Mucosa of rectum (tissue), 2 donors: ENCODE measurements at regions not wholly inside any gene's neighbourhood (a gene's known extent, or its start where the extent isn't known, plus 50 kb on each side); places are given as distances from the start of the nearest gene placed in this dataset.

Source experiments
- H3K27ac ChIP-seq, 2 donors: one replicate each; pipeline ENCODE4 v1.7.0; 2013; ENCODE audit warnings: inconsistent platforms in 2 of 2, low read depth in 2 of 2, low read length in 2 of 2
- H3K27me3 ChIP-seq, 2 donors: one replicate each; pipeline ENCODE4 v1.7.0; 2013; ENCODE audit warnings: low read length in 2 of 2; ENCODE audit not compliant: control insufficient read depth in 2 of 2, insufficient read depth in 2 of 2
- H3K36me3 ChIP-seq, 2 donors: one replicate each; pipeline ENCODE4 v1.7.0; 2013; ENCODE audit warnings: low read length in 2 of 2; ENCODE audit not compliant: control insufficient read depth in 2 of 2, insufficient read depth in 2 of 2
- H3K4me1 ChIP-seq, 2 donors: one replicate each; pipeline ENCODE4 v1.7.0; 2013; ENCODE audit warnings: low read length in 2 of 2, mild to moderate bottlenecking in 1 of 2; ENCODE audit not compliant: control insufficient read depth in 2 of 2, insufficient read depth in 2 of 2
- H3K4me3 ChIP-seq, 2 donors: one replicate each; pipeline ENCODE4 v1.7.0; 2013; ENCODE audit warnings: low read length in 2 of 2
- H3K9ac ChIP-seq, 2 donors: one replicate each; pipeline ENCODE4 v1.7.0; 2013; ENCODE audit warnings: low read length in 2 of 2, low read depth in 1 of 2, mild to moderate bottlenecking in 1 of 2
- H3K9me3 ChIP-seq, 2 donors: one replicate each; pipeline ENCODE4 v1.7.0; 2013; ENCODE audit warnings: low read length in 2 of 2; ENCODE audit not compliant: control insufficient read depth in 2 of 2
- donor health status: healthy.
- donor health status: Normal muscosa, but diverticular disease.

GRCh38 chr11:32297611-32298011, 137.7 kb downstream of the WT1 start:
- Histone ChIP-seq H3K9ac (no peak overlapping the region), H3K4me1 (no peaks in the 10 kb centered on the region), H3K27ac (no peak overlapping the region), H3K27me3 (no peaks in the 10 kb centered on the region), H3K36me3 (no peaks in the 10 kb centered on the region), H3K9me3 (no peaks in the 10 kb centered on the region), H3K4me3 (no peak overlapping the region)

DNA sequence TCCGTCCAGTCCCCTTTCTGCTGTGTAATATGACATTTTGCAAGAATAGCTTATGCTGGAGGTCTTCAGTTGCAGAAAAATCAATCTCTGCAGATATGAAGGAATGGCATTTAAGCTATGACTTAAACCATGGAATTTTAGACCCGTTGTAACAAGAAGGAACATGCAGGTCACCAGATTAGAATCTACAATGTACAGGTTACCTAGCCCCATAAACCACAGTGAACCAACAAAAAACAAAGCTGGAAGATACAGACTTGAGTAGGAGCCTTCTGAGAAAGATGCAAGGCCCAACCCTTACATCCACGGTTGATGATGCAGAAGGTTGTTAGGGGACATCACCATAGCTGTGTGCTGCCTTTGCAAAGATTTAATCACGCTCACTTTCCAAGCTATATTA, 132.5 kb downstream of the WT1 start:
- Histone ChIP-seq H3K27me3 (no peaks in the 10 kb centered on the region), H3K27ac (no peak overlapping the region), H3K36me3 (no peaks in the 10 kb centered on the region)

GRCh38 chr11:32304521-32304920, 130.8 kb downstream of the WT1 start:
- Histone ChIP-seq H3K4me3 (no peak overlapping the region), H3K9ac (no peak overlapping the region), H3K9me3 (no peaks in the 10 kb centered on the region), H3K27ac (no peak overlapping the region), H3K36me3 (no peaks in the 10 kb centered on the region), H3K27me3 (no peaks in the 10 kb centered on the region), H3K4me1 (no peaks in the 10 kb centered on the region)

More for the DNA sequence above, 132.5 kb downstream of the WT1 start:
- no peaks in the 10 kb centered on the region for H3K4me1 ChIP-seq
- no peak overlapping the region for H3K9ac ChIP-seq
- H3K4me3 ChIP-seq, result no peak overlapping the region
- H3K9me3 ChIP-seq, result no peaks in the 10 kb centered on the region

- no peak overlapping the region for H3K4me3 ChIP-seq
- no peaks in the 10 kb centered on the region for H3K27me3 ChIP-seq
- H3K9me3 ChIP-seq, result no peaks in the 10 kb centered on the region
- H3K36me3 ChIP-seq, result no peaks in the 10 kb centered on the region
- H3K27ac ChIP-seq, result no peak overlapping the region
- H3K9ac ChIP-seq, result no peak overlapping the region
- H3K4me1 ChIP-seq, result no peaks in the 10 kb centered on the region
Observed at GRCh38 chr11:32305460-32305859, 129.9 kb downstream of the WT1 start.

DNA sequence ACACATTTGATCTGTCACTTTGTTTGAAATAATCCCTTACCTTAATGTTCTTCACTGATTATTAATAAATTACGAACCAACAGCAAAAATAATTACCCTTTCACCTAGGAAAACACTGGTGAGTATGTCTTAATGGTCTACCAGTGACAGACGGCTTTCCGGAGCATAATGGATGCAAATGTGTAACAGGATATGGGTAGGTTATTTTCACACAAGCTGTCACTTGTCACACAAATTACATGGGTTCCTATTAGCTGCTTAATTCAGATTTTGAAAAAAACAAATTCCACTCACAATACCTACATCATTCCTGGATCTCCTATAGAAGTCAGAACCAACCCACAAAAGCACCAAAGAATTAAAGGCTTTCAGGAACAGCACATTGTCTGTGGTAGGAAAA, 127.9 kb downstream of the WT1 start:
- Histone ChIP-seq H3K4me3 (no peak overlapping the region), H3K36me3 (no peaks in the 10 kb centered on the region), H3K4me1 (no peaks in the 10 kb centered on the region), H3K27me3 (no peaks in the 10 kb centered on the region), H3K27ac (no peak overlapping the region), H3K9ac (no peak overlapping the region), H3K9me3 (no peaks in the 10 kb centered on the region)

DNA sequence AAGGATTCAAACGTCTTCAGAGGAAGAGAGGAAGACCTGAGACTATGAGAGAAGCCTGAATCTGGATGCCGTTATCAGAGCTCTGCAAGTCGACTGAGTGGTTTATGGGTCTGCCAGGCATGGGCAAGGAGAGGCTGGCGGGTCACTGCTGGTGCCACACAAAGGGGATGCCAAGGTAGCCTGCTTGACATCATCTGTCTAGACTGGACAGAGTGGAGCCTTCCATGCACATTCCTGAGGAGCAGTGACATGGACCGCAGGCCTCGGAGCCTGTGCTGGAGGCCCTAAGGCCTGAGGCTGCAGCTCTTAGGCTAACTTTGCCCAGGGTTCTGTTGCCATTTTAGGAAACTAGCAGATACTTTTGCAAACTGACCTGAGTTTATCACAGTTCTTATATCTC, 127.4 kb downstream of the WT1 start:
- Histone ChIP-seq H3K27ac (no peak overlapping the region), H3K27me3 (no peaks in the 10 kb centered on the region), H3K9me3 (no peaks in the 10 kb centered on the region), H3K4me1 (no peaks in the 10 kb centered on the region), H3K4me3 (no peak overlapping the region), H3K36me3 (no peaks in the 10 kb centered on the region), H3K9ac (no peak overlapping the region)

DNA sequence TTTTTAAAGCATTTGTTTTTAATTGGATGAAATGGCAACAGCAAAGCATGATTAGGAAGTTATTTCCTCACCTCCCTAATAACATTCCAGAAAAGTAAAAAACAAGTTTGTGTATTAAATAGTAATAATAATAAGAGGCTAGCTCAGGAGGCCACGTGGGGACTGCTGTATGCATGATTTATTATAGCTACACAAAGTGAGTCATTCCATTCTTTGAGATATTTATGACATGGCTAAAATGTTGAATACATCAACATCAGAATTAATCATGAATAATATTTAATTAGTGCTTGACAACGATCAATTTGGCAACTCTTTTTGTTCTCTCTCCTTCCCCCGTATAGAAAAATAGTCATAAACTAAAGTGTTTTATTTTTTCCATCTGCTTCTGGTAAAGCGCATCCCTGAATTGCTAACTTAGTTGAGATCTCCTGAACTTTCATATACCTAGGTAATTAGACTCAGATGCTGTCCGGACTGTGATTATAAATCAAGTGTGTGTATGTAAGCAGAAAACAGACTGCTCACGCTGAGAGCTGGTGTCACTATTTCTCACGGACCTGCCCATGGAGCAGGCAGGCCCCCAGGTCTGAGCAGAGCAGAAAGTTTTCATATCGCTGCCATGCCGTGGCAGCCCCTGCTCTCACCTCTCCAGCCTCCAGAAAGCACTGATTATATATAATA, 125.7 kb downstream of the WT1 start:
- no peak overlapping the region for H3K27ac ChIP-seq
- H3K9ac ChIP-seq, result no peak overlapping the region
- H3K27me3 ChIP-seq, result no peaks in the 10 kb centered on the region
- no peaks in the 10 kb centered on the region for H3K36me3 ChIP-seq
- no peaks in the 10 kb centered on the region for H3K4me1 ChIP-seq
- H3K4me3 ChIP-seq, result no peak overlapping the region
- no peaks in the 10 kb centered on the region for H3K9me3 ChIP-seq

DNA sequence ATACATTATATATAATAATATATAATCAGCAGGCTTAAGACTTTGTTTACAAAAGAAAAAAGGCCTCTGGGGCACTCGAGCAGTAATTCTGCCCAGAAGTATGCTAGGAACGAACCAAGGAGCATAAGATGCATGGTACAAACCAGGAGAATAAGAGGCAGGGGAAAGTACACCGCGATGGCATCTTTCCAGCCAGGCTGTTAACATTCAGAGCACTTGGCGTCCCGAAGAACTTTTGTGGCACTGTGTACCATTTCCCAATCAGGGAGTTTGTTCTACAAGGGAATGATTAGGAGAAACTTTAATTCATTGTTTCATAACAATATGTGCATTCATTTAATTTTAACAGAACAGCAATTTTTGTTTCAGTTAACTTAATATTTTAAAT, 125.1 kb downstream of the WT1 start:
- no peak overlapping the region for H3K27ac ChIP-seq

GRCh38 chr11:32311346-32312065, 123.8 kb downstream of the WT1 start:
- Histone ChIP-seq H3K4me1 (no peaks in the 10 kb centered on the region), H3K9me3 (no peaks in the 10 kb centered on the region), H3K27ac (no peak overlapping the region), H3K27me3 (no peaks in the 10 kb centered on the region), H3K9ac (no peak overlapping the region), H3K36me3 (no peaks in the 10 kb centered on the region), H3K4me3 (no peak overlapping the region)

More for the DNA sequence above, 125.1 kb downstream of the WT1 start:
- H3K9me3 ChIP-seq, result no peaks in the 10 kb centered on the region
- no peak overlapping the region for H3K4me3 ChIP-seq
- no peaks in the 10 kb centered on the region for H3K36me3 ChIP-seq
- H3K9ac ChIP-seq, result no peak overlapping the region
- no peaks in the 10 kb centered on the region for H3K4me1 ChIP-seq
- no peaks in the 10 kb centered on the region for H3K27me3 ChIP-seq

GRCh38 chr11:32312206-32312817, 123.0 kb downstream of the WT1 start:
- no peaks in the 10 kb centered on the region for H3K27me3 ChIP-seq
- no peaks in the 10 kb centered on the region for H3K9me3 ChIP-seq
- H3K36me3 ChIP-seq, result no peaks in the 10 kb centered on the region
- no peak overlapping the region for H3K27ac ChIP-seq
- H3K4me1 ChIP-seq, result no peaks in the 10 kb centered on the region
- no peak overlapping the region for H3K4me3 ChIP-seq
- no peak overlapping the region for H3K9ac ChIP-seq
